Spleen (tissue), 7 donors: ENCODE measurements at regions not wholly inside any gene's neighbourhood (a gene's known extent, or its start where the extent isn't known, plus 50 kb on each side); places are given as distances from the start of the nearest gene placed in this dataset.

Experiments used
- CTCF ChIP-seq, 11 experiments: fragments of 200-600 bp in 7 of 11; fragments of 450-650 bp in 4 of 11; sonication (generic) in 4 of 11; IDR thresholded peaks in 8 of 11; conservative IDR thresholded peaks in 3 of 11; 1 replicate in 7 of 11; 2 replicates in 4 of 11; pipeline versions ENCODE4 v1.4.0 to v1.8.0; 2016 to 2021; ENCODE audit warnings: antibody characterized with exemption in 11 of 11, inconsistent platforms in 4 of 11, mild to moderate bottlenecking in 1 of 11
- POLR2A ChIP-seq, 3 donors: fragments of 450-650 bp; IDR thresholded peaks; one replicate each; pipeline ENCODE4 v1.5.1; 2017; ENCODE audit warnings: antibody characterized with exemption in 3 of 3, mild to moderate bottlenecking in 1 of 3
- POLR2AphosphoS5 ChIP-seq, 3 donors: sonication (generic); formaldehyde crosslinking; IDR thresholded peaks; one replicate each; pipeline ENCODE4 v1.5.1; 2017; ENCODE audit warnings: antibody characterized with exemption in 3 of 3
- donor health status: DM: no; HTN: no; CAD: no; lungs with moderate emphysema.
- donor health status: DM: no; HTN: no; CAD: no.
- donor health status: DM: no; HTN: no; CAD: no.

DNA sequence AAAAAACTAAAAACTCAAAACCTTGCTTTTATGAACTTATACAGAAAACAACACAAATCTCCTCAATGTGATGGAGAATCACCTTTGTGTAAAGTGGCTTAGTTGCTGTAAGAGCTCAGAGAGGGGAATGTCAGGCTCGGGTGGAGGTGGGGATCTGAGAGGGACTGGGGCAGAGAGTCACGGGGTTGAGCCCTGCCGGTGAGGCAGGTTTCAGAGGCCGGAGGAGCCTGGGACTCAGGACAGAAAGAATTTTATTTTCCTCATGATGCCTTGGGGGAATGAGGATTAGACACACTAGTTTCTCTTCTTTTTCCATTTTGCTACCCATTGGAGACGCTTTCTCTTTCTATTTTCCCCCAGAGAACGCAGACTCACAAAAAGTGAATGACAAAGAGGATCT, 252.3 kb upstream of the FOXQ1 start:
- no peak for TF ChIP-seq CTCF (IDR thresholded peaks at IDR 0.05 in 8 of 11, conservative IDR thresholded peaks at IDR 0.05 in 3 of 11)
- no peak for TF ChIP-seq POLR2A (IDR thresholded peaks at IDR 0.05)
- TF ChIP-seq POLR2AphosphoS5 (IDR thresholded peaks at IDR 0.05), result no peak
